Cortex of kidney (tissue), 1 donor: ENCODE measurements at regions not wholly inside any gene's neighbourhood (a gene's known extent, or its start where the extent isn't known, plus 50 kb on each side); places are given as distances from the start of the nearest gene placed in this dataset.

Source experiments
- DNase-seq: peaks from one replicate; lab custom pipeline; 2025; lab: John Stamatoyannopoulos, UW

DNA sequence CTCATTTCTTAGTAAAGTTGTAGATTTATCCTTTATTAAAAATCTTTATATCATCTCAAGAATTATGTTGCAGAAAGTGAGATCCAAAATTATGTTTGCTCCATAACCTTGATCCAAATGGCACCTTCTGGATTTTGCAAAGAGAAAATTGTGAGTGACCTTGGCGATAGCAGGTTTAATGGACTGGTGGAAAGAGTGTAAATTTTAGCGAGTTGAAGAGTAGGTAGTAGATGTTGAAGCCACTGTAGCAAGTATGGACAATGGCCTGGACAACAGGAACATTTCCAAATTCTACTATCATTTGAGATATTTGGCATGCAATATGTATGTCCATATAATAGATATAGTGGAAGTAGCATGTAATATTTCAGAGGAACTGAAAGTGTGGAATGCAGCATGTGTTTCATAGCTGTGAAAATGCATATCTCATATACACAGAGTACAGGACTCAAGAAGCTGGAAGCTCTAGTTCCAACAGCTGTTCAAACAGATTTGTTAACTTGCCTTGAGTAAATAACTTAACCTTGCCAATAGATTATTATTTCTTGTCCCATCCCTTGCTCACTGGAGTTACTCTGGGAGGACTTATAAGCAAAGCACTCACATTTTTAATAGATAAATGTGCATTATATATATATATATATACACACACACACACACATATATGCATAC, 152.5 kb upstream of the TLL1 start:
- no peak for DNase-seq

DNA sequence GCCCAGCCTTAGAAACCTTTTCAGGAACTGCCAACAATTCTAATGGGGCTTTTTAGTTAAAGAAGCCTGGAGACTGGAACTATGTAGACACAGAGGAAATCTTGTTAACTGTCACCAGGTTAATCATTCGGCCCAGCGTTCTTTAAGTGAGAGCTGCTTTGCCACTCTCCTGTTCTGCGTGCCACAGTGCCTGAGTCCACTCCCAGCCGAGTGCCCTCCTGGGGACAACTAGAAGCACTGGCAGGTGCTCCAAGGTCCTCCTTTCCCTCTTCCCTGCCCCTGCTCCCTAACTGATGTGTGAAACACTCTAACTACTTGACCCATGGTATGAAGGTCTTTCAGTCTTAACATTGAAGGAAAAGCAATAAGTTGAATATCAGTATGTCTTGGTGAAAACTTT, 151.2 kb upstream of the TLL1 start:
- peak; percentile 4 for DNase-seq

DNA sequence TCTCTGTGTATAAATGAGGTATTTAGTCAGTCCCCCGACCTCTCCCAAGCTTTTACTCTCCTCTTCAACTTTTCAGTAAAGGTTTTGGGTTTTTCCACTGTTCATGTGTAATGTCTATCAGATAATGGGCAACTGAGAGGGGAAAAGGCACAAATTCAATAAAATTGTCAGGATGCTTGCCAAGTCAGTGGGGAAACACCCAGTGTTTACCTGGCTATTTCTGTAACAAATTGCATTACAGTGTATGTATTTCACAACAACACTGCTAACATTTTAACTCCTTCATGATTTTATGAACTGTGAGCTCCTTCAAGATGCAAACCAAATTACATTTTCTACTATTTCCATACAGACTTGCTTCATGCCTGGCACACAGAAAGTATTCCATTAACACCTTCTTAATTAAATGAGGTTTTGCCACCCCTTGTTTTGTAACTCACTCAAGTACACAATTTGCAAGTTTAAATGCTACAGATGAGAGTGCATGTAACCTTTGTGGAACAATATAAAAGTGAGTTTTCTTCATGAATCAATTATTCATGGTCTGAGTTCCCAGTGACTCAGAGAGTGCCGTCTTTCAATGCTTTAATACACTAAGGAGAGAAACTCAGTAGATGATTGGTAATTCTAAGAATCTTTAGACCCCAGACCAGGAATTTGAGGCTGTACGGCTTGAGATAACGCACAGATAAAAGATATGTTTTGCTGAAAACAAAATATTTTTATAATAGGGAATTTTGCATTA, 149.8 kb upstream of the TLL1 start:
- DNase-seq = no peak

DNA sequence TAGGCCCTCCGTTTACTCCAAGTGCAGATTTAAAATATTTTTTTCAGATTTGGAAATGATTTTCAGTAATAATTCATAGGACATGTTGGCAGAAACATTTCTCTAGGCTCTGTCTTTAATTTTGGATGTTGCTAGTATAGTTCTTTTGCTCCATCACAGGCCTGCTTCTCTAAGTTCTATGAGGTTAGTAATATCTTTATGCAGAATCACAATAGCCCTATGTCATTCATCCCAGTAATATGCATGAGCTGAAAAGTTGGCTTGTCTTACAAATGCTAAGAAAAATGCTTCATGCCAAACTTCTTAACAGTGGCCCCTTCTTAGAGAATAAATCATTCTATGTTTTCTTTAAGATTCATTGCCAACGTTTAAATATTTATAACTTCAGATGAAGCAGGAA, 148.3 kb upstream of the TLL1 start:
- DNase-seq = no peak

DNA sequence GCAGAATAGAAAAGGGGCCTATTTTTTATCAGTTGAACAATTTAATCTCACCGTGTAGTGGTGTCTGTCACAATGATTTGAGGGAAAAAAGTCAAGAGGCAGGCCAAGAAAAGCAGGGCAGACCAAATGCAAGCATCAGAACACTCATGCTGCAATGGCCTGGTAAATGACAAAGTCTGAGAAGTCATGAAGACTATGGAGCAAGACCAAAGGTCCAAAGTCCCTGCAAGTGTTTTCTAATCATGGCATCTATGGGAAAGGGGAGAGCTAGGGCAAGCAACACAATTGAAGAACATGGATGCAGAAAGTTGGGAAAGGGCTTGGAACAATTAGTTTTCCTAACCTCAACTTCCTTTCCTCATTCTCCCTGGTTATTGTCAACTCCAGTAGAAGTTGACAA, 147.7 kb upstream of the TLL1 start:
- no peak for DNase-seq

DNA sequence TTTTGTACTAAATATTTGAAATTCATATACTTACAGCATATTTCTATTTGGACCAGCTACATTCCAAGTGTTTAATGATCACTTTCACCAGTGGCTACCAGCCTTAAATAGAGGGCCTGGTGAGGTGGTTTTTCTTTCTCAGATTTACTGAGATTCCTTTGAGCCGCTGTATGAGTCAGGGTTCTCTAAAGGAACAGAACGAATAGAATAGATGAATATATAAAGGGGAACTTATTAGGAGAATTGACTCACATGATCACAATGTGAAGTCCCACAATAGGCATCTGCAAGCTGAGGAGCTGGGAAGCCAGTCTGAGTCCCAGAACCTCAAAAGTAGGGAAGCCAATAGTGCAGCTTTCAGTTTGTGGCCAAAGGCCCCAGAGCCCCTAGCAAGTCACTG, 146.2 kb upstream of the TLL1 start:
- DNase-seq = no peak

DNA sequence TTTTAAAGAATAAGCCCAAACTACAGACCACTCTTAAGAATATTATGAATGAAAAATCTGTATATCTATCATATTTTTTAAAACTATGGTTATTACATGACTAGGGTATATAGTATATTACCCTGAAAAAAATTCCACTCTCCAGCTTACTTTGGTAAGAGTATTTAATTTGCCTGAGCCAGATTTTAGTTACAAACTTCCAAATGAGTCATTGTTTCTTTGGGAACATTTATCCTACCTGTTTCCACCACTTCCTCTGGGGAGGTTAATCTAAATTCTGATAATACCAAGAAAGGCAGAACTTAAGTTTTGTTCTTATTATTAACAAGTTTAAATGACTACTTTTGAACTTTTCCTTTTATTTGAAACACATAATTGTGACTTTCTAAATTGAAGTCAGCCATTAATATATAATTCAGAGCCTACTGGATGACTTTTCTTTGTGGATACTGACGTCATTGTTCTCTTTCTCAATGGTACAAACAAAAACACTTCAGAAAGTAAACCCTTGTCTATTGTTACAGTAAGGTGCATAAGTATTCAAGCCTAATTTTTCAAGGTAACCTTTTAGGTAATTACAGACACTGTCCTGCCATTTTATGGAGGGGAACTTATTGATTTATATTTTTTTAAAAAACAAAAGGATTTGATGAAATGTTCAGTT, 135.6 kb upstream of the TLL1 start:
- DNase-seq = no peak

DNA sequence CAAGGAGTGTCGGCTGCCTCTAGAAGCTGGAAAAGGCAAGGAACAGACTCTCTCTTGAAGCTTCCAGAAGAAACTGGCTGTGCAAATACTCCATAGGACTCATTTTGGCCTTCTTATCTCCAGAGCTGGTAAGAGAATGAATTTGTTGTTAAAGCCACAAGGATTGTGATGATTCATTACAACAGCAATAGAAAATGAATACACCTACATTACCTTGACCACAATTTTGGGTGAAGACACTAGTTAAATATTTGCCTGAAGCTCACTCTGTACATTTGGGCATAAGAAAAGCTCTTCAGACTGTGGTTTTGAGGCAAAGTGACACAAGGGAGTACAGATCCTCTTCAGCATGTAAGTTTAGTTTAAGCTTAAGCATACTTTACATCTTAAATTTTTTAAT, 134.5 kb upstream of the TLL1 start:
- DNase-seq = no peak

DNA sequence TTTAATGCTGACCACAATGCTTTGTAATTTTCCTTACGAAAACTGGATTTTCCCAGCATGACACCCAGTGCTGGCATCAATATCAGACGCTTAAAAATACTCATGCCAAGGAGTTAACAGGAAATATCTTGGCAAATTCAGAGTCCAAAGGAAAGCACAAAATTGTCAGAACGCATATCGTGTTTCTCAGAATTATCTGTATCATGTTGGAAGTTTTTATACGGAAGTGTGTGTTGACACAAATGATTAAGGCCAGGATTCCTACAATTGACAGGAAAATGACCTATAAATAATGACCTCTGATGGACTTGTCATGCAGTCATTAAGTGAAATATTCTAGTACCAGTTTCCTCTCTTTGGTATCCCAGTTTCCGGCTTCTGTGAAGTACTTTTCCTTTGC, 132.1 kb upstream of the TLL1 start:
- DNase-seq = no peak

DNA sequence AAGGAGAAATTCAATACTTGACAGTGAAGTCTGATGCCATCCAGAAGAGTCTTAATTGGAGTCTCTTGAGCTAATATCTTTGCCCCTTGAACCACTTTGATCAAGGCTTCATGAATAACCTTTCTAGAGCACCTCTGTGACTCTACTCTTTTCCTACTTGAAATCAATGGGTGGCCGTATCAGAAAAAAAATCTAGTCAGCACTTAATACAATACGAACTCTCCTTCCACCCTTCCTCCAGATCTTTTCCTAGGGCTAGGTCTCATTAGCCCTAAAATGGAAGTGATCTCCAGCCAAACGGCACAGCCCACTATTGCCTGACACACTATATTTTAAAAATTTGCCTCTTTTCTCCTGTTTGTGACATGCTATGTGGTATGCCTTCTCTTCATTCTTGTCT, 129.6 kb upstream of the TLL1 start:
- DNase-seq = no peak

DNA sequence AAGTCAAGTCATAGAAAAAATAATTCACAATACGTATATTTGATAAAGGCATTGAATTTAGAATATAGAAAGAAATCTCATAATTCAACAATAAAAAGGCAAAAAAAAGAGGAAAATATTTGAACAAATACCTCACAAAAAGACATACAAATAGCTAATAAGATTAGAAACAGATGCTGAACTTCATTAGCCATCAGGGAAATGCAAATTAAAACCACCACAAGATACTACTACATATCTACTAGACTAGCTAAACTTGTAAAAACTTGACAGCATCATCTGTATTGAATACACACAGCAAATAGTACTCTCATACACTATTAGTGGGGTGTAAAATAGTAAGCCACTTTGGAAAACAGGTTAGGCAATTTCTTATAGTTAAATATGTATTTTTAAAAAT, 128.7 kb upstream of the TLL1 start:
- no peak for DNase-seq

DNA sequence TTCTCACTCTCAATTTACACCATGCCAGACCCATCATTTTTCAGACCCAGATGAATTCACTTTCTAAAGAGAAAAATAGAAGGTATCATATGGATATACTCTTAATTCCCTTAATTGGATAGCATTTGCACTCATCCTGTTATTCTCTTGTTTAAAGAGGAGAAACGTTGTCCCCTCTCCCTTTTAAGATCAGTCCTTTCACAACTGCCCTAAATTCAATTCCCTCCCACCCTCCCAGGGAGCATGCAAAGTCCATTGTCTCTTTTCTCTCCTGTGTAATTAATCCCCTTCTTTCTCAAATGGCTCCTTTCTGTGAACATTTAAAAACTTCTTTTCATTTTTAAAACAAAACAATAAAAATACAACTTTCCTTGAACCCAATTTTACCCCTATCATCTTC, 124.7 kb upstream of the TLL1 start:
- no peak for DNase-seq

DNA sequence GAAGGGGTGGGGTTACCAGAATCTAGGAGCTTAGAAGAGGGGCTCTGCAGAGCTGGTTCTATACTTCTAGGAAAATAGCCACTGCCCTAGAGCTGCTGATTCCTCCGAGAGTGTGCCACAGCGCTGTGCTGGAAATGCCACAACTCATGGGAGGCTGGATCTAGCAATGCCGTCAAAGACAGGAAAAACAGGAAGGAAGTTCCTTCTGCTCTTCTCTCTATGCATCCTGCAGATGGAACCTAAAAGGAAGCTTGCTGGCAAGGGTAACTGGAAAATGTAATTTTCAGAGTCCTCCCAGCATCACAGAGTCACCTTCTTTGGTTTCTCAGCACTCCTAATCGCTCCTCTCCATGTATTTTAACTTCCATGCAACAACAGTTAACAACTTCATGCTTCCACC, 121.2 kb upstream of the TLL1 start:
- no peak for DNase-seq

DNA sequence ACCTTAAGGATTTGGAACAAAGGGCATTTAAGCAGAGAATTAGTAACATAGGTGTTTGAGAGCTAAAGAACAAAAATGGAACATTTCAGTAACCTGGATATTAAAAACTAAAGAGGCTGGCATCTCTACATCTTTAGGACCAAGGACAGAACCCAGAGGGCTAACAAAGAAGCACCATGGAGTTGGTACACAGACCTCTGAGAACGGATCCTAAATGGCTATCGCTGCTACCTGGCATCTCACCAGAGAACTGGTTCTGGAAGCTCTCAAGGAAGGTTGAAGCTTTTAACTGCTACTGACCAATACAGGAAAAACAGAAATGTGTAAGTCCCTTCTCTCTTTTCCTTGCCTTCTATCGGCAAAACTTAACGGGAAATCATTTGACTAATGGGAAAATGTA, 118.4 kb upstream of the TLL1 start:
- no peak for DNase-seq

DNA sequence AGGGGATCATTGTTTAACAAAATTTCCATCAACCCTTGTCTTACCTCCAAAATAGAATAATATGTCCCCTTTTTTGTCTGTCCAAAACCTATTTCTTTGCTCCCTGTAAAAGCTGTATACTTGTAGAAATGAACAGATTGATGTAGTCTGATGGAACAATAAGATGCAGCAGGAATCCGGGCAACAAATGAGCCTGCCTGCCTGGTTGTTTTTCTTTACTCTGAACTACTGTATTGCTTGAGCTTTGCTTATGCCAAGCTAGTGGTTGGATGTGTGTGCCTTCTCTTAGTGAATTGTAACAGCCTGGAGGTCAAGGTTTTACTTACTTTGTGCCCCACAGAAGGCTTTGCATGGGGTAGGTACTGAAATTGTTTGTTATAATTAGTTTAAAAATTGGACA, 116.2 kb upstream of the TLL1 start:
- DNase-seq = no peak

DNA sequence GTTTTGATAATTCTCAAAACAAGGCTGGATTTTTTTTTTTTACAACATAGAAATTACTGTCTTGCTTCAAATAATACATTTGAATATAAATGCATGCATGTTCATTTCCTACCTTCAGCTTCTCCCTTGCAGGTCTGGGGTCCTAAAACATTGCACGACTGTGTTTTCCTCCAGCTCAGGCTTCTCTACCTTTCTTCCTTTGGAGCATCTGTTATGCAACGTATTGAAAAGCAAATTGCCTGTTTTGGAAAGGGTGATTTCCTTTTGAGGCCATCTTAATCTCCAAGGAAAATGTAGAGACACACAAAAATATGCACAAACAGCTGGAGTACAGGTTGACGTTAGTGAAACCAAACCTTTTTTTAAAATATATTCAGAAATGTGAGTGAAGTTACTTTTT, 115.6 kb upstream of the TLL1 start:
- DNase-seq = no peak

DNA sequence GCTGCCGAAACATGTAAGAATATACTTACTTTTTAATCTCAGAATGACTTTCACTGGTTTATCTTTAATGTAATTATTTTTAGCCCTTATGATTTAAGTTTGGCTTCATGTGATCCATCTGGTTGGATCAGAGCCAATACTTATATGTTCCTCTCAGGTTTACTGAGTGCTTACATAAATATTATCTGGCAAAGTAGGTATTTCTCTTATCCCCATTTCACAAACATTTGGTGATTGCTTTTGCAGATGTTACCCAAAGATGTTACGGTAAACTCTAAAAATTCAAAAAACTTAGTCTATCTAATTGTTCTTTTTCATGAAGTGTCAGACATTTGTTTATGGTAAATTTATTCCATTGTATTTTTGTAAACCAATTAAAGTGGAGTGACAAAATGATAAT, 115.0 kb upstream of the TLL1 start:
- no peak for DNase-seq

DNA sequence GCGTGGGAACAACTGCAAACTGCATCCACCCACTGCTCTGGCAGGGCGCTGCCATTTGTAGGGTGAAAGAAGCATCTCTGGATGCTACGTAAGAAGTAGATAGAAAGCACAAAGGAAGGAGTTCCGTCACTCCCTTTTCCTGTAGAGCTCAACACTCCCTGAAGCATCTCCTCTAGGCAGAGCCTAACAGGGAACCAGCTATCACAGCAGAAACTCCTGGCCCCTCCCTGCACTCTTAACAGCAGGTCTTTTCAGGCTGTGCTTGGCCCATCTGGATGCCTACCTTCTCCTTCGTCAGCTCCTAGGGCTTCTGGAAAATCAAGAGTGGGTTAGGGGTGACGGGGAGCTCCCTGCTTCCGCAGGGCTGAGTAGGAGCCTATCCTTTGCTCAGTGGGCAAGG, 112.9 kb upstream of the TLL1 start:
- no peak for DNase-seq

DNA sequence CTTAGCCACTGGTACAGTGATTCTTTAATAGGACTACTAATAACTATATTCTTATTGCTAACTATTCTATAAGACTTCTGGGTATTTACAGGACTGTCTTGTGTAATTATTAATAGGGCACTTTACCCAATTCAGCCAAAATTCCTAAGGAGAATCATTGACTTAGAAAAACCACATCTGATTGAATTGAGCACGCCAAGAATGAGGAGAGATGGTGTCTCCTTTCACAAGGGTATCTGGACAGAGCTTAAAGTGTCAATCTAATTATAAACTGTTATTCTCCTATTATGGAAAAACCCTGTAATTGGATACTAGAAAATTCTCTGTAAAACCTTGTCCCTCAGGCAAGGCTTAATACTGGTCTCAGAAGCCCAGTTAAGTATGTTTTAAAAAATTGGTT, 111.1 kb upstream of the TLL1 start:
- DNase-seq = no peak

DNA sequence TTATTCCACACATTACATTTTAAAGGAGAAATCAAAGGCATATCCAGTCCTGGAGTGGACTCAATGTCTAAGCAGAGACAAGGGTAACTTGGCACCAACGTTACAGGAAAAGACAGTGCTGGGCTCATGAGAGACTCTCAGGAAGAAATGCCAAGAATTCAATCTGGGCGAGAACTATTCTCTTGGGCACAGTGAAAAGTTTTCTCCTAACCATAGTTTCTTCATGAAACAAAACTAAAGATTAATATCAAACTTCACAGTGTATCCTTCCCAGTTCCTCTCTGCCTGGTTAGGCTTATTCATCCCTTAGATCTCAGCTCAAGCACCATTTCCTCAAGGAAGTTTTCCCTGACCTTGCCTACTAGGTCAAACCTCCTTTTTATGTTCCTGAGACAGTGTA, 109.4 kb upstream of the TLL1 start:
- no peak for DNase-seq

DNA sequence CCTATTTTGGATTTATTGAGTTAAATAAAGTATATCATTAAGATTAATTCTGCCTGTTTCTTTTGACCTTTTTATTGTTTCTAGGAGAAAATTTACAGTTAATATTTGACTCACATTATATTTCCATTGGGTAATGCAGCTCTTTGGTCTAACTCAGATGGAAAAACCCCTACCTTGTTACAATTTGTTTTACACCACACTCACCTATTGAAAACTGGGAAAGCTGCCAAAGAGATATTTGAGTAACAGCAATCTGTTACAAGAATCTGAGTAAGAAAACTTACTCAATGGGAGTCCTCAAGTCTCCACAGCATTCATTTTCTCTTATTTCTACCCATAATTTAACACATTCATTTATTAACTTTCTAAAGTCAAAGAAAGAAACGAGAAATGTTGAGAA, 108.0 kb upstream of the TLL1 start:
- no peak for DNase-seq

DNA sequence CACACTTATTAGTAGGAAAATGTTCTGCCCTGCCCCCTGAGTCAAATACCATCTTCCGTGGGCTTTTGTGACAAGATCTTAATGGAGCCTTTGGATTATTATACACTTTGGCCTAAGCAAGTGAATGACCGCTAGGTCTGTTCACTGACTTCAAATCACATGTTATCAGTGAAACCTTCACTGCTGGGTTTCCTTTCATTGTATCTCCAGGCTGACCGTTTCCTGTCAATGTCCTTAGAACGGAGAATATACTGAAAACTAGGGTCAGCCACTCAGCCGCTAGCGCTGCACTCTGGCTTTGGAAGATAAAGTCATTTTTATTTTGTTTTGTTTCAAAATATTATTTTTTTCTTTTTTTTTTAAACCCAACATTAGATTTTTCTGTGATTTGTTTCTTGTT, 107.0 kb upstream of the TLL1 start:
- no peak for DNase-seq

DNA sequence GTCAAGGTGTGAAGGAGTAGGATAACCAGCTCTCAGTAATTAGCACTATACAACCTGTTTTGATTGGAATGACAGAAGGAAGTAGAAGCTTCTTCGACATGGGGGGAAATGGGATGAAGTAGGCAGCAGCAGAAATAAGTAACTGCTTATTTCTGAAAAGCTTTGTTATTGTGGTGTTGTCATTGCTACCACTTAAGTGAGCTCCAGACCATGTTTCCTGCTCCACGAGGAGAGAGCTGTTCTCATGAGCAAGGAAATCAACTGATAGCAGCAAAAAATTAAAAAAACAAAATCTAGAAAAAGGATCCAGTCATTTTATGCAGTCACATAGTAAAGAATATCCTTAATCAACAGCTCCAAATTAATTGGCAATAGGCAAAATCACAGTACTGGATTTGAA, 106.1 kb upstream of the TLL1 start:
- DNase-seq = no peak

DNA sequence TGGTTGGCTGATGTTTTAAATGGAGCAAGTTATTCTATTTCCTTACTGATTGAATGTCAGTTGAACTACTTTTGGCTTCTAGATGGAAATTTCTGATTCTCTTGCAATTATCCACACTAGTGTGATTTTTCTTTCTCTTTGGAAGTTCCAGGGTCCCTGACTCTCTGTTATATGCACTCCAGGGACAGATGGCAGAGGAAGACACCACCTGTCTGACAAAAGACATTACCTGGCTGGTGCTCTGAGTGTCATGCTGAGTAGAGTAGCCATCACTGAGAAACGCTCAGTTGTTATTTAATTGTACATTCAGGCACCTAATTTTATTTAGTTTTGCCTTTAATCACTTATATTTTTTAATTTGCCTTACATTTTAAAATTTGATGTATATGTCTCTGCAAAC, 105.4 kb upstream of the TLL1 start:
- DNase-seq = no peak
